Vagina (tissue), 2 donors: ENCODE measurements at regions not wholly inside any gene's neighbourhood (a gene's known extent, or its start where the extent isn't known, plus 50 kb on each side); places are given as distances from the start of the nearest gene placed in this dataset.
"Not testable (repeated sequence)": the region's sequence is repeated elsewhere in the genome, so short reads cannot be mapped to it uniquely, and the experiment has no call there.

Experiments
- CTCF ChIP-seq, 3 experiments: fragments of 450-650 bp in 2 of 3; fragments of 200-600 bp in 1 of 3; sonication (generic) in 1 of 3; IDR thresholded peaks; one replicate each; pipeline ENCODE4 v1.5.1; 2017 to 2019; ENCODE audit warnings: antibody characterized with exemption in 3 of 3, mild to moderate bottlenecking in 2 of 3, moderate library complexity in 2 of 3
- POLR2AphosphoS5 ChIP-seq, 2 donors: sonication (generic); formaldehyde crosslinking; IDR thresholded peaks; one replicate each; pipeline ENCODE4 v1.9.0; 2017; ENCODE audit warnings: antibody characterized with exemption in 2 of 2, mild to moderate bottlenecking in 2 of 2, low read depth in 1 of 2; ENCODE audit not compliant: insufficient read depth in 1 of 2

GRCh38 chr17:31771328-31771727 lies 87.7 kb downstream of the COPRS start:
- TF ChIP-seq CTCF (IDR thresholded peaks at IDR 0.05); POLR2AphosphoS5 (IDR thresholded peaks at IDR 0.05; ENCODE audit: insufficient read depth in 1 of 2, low read depth in 1 of 2): not testable (repeated sequence)
